Activated effector memory CD4-positive, alpha-beta T cell treated with anti-CD3 and anti-CD28 coated beads, Interleukin-2, amount 50 U/mL, for 16 hours (primary cell): ENCODE measurements at regions not wholly inside any gene's neighbourhood (a gene's known extent, or its start where the extent isn't known, plus 50 kb on each side); places are given as distances from the start of the nearest gene placed in this dataset.
A peak's percentile ranks its signal among the peaks of the same experiment; 100 is the strongest.
"Not testable (repeated sequence)": the region's sequence is repeated elsewhere in the genome, so short reads cannot be mapped to it uniquely, and the experiment has no call there.

Experiments used
- DNase-seq: peaks from one replicate; pipeline ENCODE4 v3.0.0-alpha.2; 2020

GRCh38 chr10:31188792-31189406, 130.1 kb upstream of the ZEB1 start:
- no peak for DNase-seq

GRCh38 chr10:31190488-31190887, 128.5 kb upstream of the ZEB1 start:
- DNase-seq: no peak

- no peak for DNase-seq
Measured at GRCh38 chr10:31192475-31192874, 126.5 kb upstream of the ZEB1 start.

- no peak for DNase-seq
Measured at GRCh38 chr10:31194986-31195385, 124.0 kb upstream of the ZEB1 start.

DNA sequence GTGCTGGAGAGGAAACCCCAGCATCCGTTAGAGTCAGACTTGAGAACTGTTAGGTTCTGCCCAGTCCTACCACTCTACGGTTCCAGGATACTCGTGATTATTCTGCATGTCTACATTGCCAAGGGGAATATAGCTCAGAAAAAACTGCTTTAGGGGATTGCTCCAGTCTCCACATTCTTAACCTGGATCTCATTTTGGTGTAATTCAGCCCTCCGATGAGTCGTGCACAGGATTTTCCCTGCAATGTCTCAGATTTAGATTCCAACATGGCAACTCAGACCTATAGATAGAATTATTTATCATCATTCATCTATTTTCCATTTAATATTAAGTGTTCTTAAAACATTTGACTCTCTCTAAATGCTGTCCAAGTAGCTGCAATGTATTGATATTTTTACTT, 121.1 kb upstream of the ZEB1 start:
- no peak for DNase-seq

DNA sequence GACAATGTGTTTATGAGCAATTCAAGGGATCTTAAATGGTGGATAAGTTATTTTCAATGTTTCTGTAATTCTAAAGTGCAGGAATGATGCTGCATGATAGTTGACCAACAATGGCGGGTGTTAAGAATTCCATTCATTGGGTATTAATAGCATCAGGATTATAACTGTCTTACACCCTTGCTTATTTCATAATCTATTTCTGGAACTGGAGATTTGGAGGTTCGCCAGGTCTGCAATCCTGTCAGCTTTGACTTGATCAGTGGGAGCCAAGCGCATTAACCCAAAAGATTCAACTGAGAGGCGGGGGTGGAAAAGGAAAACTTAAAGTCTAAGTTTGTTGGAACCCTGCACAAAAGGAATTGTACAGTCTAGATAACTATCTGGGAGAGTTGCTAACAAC, 114.9 kb upstream of the ZEB1 start:
- DNase-seq: no peak

DNA sequence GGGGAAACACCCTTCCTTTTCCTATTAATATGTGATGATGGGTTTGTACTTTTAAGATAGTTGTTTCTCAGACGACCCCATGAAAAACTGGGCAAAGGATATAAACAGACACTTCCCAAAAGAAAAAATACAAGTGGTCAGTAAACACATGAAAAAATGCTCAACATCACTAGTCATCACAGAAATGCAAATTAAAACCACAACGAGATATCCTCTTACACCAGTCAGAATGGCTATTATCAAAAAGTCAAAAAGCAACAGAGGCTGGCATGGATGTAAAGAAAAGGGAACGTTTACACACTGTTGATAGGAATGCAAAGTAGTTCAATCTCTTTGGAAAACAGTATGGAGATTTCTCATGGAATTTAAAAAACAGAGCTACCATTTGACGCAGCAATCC, 111.4 kb upstream of the ZEB1 start:
- no peak for DNase-seq

DNA sequence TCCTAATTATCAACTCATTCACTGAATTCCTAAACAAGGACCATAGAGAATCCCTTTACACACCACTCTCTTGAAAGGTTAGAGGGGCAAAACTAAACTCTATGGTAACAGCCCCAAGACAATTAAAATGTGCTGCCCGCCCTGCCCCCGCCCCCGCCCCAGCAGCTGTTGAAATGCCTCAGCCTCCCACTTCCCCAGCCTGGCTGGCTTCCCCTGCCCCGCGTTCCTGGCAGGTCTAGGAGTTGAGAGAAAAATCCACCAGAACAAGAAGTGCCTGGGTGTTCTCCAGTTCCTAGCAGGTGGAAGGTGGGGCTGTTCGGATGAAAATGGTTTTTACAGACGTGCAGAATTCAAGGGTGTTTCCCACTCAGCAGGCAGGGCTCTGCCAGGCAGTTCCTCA, 109.5 kb upstream of the ZEB1 start:
- DNase-seq: no peak

DNA sequence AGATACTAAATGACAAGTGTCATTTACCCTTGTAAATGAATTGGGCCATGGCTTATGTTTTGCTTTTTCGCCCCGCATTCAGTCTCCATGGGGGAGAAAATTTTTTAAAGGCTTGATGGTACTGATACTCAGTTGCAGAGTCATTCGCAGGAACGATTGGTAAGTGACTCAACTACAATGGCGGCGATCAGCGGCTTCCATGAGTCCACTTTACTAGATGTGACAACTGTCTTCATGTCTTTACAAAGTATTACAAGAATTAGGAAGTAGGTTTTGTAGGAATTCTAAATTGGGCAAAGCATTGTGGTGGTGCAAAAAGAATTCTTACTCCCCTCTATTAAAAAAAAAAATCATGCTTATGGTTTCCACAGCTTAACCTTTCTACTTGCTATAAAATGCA, 108.8 kb upstream of the ZEB1 start:
- DNase-seq: no peak

DNA sequence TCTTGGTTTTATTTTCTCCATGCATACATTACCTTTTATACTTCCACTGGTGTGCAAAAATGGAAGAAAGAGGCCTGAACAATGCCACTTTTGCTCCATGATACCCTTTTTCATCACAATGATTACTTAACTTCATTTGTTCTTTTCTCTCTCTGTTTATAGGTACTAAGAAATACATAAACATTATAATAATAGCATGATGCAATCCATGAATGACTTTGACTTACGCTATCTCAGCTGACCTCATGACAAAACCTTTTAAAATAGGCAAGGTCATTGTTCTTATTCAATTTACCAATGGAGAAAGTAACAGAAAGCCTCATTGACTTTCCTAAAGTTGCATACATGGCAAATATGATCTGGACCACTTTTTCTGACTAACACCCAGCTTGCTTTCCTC, 105.1 kb upstream of the ZEB1 start:
- no peak for DNase-seq

DNA sequence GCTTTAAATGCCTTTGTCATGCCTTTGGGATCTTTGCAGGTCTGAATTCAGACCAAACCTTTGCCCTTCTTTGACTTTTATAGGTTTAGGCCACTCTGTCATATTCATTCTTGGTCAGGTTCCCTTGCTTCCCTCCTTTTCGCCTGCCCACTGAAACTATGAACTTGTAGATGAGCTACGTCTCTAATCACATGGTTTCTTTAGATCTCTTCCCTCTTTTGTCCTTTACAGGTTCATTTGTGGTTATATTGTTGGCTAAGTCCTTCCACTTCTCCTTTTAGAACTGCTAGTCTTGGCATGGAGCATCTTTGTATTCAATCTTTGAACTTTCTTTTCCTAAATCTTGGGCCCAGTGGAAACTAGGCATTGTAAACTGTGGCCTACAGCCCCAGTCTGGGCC, 104.0 kb upstream of the ZEB1 start:
- no peak for DNase-seq

DNA sequence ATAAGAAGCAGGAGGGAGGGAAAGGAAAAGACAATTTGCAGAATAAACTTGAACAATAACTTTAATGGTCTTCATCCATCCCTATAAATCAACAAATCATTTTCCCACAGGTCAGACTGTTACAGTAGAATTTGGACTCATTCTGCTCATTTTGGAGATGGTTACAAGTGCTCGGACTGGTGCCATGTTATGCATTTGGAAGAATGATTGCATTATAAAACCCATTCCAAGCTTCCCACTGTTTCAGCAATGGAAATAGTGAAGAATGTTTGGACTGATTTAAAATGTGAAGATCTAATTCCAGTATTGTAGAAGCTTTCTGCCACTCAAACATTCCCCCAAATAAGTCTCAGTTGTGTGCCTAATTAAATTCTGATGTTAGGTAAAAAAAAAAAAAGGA, 99.7 kb upstream of the ZEB1 start:
- DNase-seq: no peak

- not testable (repeated sequence) for DNase-seq
Measured at GRCh38 chr10:31228780-31229179, 90.2 kb upstream of the ZEB1 start.

DNA sequence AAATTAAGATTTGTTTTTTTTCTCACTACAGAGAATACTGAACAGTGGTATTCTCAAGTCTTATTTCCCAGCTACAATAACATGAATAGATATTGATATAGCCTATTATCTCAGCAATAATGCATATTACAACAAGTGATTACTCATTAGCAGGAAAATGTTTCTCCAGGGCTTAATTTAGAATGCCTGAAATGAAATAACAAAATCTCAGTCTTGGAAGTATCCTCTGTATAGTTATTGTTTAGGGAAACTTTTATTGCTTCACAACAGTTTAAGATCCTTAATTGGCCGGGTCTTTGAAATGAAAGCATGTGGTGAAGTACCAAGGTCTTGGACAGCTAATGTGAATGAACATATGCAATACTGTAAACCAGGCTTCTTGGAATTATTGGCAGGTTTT, 79.1 kb upstream of the ZEB1 start:
- no peak for DNase-seq

- peak; percentile 86 for DNase-seq
Measured at GRCh38 chr10:31242902-31243301, 76.1 kb upstream of the ZEB1 start.

DNA sequence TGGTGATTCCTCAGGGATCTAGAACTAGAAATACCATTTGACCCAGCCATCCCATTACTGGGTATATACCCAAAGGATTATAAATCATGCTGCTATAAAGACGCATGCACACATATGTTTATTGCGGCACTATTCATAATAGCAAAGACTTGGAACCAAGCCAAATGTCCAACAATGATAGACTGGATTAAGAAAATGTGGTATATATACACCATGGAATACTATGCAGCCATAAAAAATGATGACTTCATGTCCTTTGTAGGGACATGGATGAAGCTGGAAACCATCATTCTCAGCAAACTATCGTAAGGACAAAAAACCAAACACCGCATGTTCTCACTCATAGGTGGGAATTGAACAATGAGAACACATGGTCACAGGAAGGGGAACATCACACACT, 67.9 kb upstream of the ZEB1 start:
- not testable (repeated sequence) for DNase-seq

GRCh38 chr10:31253237-31253636, 65.8 kb upstream of the ZEB1 start:
- no peak for DNase-seq

- DNase-seq: no peak
Measured at GRCh38 chr10:31261511-31262311, 57.3 kb upstream of the ZEB1 start.

DNA sequence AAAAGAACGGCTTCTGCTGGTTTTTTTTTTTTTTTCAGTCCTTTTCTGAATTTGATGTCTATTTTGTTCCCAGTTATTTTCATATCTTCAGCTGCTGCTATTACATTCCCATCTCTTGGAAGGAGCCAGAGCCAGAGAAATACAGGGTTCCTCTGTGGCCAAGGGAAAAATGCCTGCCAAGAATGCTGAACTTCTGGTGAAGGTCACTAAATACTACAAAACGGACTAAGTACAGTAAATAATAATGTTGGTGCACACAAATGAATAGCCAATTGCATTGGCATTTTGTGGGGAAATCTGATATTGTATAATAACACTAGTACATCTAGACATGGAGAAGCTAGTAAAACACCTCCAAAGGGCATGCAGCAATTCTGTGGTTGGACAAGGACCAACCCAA, 56.3 kb upstream of the ZEB1 start:
- no peak for DNase-seq

GRCh38 chr10:31263903-31264302, 55.1 kb upstream of the ZEB1 start:
- no peak for DNase-seq

DNA sequence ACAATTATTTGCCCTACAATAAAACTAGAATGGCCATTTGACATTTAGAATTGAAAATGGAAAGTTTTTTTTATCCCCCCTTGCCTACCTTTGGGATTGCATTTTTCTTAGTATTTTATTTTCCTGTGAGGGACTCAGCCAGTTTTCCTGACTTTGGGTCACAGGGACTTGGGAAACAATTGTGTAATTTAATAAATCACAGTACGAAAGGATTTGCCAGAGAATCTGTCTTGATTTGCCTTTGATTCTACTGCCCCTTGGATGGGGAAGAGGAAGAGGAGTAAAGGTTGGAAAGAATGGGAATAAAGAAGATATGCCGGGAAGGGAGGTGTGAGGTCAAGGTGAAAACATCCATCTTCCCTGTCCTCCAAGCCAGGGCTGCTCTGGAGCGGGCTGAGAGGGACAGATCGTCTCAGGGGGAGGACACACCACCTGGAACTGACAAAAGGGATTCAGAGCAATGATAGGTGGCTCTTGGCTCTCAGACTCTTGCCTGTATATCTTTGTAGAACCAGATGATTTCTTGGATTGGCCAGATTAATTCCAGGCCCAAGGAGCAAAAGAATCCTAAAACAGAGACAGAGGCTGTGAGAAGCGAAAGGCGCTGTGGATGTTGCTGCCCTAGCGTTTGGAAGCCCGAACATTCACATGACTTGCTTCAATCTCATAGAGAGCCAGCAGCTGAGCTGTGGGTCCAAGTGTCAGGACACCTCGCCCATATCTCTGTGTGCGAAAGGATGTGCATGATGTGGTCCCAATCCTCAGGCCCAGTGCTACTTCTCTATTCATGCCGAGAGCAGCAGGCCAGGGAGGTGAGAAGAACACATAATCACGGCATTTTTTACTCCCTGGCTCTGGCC, 50.3 kb upstream of the ZEB1 start:
- DNase-seq: no peak
